Left kidney (tissue), 1 donor: ENCODE measurements at regions not wholly inside any gene's neighbourhood (a gene's known extent, or its start where the extent isn't known, plus 50 kb on each side); places are given as distances from the start of the nearest gene placed in this dataset.
A peak's percentile ranks its signal among the peaks of the same experiment; 100 is the strongest.

Experiments used
- DNase-seq: peaks from one replicate; pipeline ENCODE4 v3.0.0-alpha.2; 2013

DNA sequence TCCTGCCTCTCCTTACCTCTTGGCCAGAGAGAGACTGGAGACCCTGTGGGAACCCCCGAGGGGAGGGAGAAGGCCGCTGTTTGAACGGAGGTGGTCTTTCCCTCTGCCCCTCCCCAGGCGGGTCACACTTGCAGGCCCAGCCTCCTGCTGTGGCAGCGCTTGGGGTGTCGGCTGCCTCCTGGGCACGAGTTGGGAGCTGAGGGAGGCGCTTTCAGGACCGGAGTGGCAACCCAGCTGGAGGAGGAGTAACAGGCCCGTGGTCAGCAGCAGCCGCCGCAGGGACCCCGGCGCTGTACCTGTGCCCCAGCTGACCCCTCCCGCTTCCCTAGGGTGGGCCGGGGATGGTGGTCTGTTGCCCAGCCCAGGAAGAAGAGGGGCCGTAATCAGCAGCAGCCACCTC lies 278.3 kb downstream of the SEC14L1 start:
- DNase-seq: no peak

DNA sequence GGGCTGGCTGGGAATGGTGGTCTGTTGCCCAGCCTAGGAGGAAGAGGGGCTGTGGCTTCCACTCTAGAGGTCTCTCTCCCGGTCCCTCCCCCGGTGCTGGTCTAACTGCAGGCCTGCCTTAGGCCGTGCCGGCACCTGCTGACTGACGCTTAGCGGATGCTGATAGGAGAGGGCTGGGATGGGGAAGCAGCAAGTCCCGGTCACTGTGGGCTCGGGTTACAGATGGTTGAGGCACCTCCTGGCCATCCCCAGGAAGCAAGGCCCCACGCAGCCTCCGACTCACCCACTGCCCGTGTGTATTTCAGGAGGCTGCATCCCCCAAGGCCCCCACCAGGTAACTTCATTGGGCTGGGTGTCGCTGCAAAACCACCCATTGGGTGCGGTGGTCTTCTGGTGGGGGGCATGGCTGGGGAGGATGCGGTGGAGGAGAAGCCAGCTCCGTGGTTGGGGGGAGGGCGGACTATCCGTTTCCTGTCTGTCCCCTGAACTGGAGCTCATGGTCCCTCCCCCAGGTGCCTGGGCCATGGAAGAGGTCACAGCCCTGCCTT lies 278.9 kb downstream of the SEC14L1 start:
- no peak for DNase-seq

DNA sequence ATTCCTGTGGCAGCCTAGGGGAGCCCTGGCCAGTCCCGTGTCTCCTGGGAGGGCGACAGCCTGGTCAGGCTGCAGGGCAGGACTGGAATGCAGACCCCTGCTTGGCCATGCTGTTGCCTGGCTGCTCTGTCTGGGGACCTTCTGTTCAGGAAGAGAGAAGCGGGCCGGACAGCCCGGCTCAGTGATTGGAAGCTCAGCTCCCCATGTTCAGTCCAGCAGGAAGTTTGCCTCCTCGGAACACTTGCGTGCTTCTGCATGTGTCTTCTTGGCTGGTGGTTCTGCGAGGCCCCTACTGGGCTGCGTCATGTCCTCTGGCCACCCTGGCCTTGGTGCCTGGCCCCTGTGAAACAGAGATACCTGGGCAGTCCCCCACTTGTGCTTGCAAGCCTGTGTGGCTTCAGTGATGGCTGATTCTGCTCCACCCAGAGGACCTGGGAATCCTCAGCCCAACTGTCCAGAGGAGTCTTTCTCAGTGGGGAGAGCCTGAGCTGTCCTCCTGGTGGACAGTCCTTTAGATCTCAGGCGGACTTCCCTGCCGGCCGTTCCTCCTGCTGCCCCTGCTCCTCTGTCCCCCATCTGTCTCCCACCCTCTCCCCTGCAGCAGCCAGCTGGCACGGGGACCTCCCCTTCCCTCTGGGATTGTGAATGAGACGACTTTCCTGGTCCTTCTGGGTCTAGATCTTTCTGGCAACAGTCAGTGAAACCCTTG lies 279.5 kb downstream of the SEC14L1 start:
- no peak for DNase-seq

DNA sequence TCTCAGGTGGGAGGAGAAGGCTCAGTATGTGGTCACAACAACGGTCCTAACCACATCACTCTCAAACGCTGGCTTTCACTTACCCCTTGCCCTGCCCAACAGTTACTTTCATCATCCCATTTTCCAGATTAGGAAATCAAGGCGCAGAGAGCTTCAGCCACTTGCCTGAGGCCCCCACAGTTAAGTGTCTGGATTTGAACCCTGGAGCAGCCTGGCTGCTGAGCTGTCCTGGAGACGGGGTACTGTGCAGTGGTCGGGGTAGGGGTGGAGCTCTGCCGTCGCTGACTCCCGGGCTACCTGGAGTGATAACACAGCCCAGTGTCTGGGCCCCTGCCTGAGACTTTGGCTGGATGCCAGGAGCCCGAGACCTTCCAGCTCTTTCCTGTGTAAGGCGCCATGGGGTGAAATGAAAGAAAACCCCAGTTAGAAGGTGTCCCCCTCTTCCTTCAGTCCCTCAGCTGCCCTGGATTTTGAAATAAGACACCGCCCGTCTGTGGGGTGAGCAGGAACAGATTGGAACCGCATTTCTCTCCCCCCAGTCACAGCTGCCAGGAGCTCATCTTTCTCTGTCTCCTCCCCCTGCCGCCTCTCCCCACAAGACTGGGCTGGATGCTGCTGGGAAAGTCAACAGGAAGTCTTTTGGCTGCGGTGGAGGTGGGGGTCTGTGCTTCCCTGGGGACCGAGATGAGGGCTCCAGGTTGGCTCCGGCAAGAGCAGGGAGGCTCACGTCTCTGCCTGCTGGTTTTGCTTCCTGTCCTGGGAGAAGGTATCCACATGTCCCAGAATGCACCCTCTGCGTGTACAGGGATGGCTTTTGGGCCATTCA lies 280.2 kb downstream of the SEC14L1 start:
- DNase-seq: peak; percentile 86

DNA sequence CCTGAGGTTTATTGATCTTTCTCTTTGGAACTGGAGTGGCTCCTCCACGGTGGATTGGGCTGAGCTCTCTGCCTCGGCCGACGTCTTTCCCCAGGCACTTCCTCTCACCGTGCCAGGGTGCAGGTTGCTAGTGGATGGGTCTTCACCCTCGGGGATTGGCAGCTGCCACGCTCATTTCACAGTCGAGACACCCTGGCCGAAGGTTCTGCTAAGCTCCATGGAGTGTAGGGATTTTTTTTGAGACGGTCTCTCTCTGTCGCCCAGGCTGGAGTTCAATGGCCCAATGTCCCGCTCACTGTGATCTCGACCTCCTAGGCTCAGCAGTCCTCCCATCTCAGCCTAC lies 280.8 kb downstream of the SEC14L1 start:
- DNase-seq: no peak

DNA sequence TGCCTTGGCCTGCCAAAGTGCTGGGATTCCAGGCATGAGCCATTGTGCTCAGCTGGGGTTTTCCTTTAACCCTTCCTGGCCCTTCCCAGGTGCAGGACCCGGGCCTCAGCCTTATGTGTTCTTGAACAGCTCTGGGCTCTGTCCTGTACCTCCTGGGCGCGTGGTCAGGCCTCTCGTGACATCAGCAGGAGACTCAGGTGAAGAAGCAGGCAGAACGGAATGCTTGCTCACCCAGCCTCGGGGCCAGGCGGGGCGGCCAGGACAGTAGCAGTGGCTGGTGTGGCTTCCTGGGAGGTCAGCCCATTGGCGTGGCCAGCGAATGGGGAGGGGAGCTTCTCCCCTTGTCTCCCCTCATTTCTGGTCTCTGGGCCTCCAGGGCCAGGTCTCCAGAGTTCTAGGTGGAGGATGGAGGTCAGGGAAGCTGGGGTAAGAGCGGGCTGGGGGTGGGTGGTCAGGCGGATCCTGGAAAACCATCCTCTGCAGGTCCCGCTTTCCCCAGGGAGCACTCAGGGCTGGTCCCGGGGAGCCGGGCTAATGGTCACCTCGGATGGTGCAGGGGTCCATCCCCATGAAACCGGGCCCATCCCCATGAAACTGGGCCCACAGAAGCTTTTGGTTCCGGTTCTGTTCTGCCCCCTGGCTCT lies 281.5 kb downstream of the SEC14L1 start:
- DNase-seq: no peak

DNA sequence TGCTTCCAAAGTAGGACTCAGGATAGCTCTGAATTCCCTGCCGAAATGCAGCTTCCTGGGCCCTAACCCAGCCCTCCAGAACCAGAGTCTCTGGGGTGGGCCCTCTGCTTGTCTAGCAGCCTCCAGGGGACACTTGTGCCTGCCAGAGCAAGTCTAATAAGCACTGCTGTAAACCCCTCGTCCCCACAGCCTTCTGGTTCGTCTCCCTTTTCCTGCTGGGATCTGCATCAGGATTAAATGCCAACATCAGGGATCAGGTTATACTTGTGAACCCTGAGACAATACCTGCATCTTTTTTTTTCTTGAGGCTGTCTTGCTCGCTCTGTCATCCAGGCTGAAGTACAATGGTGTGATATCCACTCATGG lies 282.0 kb downstream of the SEC14L1 start:
- no peak for DNase-seq

DNA sequence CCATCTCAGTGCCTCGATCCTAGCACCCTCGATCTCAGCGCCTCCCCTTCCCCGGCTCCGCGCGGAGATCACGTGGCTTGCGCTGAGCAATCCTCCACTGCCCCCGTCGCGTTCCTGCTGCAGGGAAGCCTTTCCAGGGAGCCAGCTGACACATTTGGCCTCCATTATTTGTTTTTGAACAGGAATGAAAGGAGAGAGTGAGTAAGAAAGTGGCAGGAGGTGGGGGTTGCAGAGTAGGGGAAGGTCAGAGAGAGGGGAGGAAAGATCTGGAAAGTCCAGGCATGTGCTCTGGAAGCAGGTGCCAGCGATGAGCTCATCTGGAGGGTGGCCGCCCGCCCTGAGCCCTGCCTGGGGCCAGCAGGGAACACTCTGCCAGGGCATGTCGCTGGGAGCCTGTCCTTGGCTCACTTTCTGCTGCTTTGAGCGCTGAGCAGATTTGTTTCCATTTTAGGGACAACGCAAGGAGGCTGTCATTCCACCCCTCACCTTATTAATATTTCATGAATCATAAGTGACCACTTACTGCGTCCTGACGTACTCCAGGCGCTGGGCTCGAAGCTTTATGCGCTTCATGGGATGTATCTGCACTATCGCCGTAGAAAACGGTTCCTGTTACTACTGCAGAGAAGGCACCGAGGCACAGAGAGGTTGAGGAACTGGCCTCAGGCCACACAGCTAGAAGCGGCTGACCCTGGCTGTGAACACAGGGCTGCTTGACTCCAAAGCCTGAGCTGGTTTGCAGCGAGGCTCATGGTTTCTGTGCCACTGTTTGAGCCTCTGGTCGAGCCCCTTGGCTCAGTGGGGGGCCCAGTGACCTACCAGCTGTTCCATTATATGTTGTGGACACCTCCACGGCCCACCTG lies 283.1 kb downstream of the SEC14L1 start:
- no peak for DNase-seq

DNA sequence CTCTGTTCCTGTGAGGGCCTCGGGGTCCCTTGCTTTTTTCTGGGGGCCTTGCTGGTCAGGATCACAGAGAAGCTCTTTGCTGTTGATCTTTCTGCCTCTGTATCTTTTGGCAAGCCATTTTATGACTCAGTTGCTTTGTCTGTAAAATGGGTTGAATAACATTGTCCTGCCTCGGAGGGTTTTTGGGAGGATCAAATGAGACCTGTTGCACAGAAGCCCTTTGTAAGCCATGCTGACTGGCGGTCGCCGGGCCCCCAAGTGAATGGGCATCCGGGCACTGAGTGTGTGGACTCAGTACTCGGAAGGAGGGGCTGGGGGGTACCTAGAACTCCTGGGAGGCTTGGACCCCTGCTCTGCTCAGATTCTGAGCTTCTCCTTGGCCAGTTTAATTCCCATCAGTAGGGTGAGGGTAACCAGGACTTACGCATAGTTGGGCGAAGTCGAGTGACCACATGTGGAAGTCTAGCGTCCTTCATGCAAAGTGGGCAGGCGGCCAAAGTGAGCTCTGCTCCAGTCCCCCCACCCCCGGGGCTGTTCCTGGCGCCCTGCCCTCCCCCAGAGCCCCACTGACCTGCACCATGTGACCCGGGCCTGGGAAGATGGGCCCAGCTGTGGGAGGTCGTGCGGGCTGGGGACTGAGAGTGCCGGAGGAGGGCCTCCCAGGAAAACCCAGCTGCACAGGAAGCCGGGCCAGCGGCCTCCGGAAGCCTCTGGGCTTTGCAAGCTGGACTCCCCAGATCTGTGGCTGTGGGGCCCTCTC lies 284.0 kb downstream of the SEC14L1 start:
- DNase-seq: peak; percentile 85

DNA sequence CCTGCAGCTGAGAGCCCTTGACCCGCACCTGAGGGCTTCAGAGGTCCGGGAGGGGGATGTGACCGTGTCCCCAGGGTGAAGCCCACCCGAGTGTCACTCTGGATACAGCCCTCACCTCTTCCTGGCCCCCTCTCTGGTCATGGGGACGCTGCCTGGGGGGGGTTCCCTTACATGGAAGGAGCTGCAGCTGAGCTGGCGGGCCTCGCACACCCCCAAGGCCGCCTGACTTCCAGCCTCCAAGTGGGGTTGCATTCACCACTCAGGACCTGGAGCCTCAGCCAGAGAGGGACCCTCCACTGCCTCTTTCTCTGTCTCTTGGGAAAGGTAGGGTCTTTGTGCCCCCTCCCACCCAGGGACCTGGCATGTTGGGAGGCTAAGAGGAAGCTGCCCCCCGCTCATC lies 284.6 kb downstream of the SEC14L1 start:
- no peak for DNase-seq

DNA sequence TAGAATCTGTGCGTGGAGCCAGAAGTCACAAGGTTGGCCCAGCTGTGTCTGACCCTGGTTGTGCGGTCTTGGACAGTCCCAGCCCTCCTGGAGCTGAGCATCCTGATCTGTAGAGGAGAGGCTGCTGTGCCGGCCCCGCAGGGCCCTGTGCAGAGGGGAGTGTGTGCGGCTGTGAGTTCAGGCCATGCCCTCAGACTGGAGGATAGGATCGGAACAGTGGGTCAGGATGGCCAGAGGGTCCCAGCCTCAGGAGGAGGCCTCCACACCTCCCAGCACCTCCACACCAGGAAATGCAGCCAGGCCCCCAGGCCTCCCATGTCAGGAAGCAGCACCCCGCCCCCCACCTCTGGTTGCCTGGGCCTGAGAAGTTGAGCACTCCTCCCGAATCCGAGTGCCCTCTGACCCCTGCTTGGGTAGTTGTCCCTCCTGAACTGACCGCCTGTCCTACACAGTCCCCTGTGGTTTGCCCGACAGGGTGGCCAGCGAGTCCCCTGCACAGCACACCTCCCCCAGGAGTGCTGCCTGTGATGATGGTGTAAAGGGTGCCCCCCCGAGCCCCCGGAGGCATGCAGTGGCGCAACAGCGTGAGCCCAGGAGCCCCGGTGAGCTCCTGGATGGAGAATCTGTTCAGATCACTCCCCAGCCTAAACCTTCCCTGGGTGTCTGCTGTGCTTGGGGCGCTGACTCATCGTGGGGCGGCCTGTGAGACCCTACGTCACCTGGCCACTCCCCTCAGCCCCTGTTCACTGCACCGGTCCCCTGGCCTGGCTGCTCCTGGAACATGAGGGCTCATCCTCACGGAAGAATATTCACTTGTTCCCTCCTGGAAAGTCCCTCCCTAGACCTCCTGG lies 285.2 kb downstream of the SEC14L1 start:
- no peak for DNase-seq

DNA sequence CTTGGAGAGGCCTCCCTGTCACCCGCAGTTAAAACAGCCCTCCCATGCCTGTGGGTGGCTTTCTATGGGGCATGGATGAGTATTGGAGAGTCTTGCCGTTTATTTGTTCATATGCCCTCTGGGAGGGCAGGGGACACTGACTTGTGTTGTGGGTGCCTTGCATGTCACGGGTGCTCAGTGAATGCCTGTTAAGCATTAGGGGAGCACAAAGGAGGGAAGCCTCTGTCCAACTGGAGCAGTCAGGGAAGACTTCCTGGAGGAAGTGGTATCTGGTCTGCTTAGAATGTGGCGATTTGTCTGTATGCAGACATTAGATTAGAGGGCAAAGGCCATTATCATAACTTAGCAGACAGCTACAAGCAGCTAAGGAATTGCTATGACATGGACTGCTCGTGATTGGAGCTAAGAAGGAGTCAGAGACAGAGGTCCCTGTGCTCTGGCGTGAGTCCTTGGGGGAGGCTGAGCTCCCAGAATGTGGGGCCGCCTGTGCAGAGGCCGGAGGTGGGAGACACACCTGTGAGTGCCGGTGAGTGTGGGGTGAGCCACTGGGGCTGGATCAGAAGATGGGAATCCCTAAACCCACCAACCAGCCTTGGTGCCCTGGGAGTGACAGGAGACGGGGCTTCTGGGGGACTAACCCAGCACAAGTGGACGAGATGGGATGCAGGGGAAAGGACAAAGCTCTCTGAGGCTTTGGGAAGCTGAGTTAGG lies 286.1 kb downstream of the SEC14L1 start:
- DNase-seq: no peak

DNA sequence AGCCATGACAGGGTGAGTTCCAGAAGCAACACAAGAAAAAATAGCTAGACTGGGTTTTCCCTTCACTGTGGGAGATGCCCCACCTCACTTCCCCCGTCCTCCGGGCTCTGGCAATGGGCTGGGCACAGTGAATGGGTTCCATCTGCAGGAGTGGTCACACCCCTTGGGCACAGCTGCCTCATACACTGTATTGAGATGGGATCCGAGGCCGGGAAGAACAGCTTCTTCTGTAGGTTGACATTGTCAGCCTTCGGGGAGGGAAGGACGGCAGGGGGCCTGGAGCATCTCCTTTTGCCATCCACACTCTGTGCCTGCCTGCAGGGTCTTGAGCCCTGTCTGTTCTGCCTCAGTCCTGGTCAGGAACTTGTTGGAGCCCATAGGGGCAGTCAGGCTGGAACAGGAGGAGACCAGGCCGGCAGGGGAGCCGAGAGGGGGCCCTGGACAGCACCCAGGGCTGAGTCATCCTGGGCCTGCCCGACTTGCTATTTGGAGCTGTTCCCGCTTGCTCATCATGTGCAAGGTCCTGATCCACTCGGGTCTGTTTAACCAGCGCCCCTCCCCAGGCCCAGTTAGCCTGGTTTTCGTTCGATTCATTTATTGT lies 286.7 kb downstream of the SEC14L1 start:
- no peak for DNase-seq

DNA sequence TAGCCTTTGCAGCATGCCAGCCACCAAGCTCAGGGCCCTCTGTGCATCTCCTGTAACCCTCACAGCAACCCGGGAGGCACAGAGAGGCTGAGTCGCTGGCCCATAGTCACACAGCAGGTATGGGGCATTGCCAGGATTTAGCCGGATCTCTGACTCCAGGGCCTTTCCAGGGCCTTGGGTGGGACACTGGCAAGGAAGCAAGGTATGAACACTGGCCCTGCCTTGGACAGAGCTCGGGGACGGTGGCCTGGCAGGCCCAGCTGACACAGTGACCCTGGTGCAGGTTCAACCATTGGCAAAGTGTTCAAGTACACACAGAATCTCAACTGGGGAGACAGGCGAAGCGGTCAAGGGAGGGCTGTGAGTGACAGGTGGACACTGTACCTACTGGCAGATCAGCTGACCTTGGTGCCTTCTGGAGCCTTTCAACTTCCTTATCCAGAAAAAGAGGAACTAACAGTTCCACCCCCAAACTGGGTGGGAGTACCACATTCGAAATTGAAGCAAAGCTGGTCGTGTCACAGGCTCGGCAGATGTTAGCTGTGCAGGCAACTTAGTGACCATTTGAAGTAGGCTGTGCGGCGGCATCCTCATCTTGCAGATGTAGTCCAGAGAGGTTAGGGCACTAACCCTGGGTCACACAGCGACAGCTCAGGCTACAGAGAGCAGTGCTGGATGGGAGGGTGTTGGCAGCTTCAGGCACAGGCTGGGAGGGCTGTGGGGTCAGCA lies 287.4 kb downstream of the SEC14L1 start:
- DNase-seq: no peak

DNA sequence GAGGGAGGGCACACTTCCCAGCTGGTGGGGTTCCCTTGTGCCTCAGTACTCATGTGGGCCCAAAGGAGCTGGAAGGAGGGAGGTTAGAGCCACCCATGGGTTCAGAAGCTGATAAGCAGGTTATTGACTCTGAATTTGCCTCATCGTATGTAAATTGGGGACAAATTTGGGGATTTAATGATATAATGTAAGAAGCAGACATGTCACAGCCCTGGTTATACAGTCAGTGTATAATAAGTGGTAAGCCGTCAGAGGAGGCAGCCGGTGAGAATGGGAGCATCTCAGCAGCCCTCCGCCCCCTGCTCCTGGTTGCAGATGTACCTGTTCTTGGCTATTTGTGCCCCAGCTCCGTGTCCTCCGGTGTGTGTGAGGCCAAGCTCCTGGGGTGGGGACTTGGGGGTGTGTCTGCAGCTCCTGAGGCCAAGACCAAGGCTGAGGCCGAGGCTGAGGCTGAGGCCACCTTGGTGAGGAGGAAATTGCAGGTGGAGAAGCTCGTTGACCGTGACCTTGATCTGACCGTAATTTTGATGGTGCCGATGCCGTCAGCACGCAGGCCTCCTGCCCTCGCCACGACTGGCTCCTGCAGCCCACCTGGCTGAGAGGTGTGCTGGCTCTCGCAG lies 288.1 kb downstream of the SEC14L1 start:
- DNase-seq: no peak

DNA sequence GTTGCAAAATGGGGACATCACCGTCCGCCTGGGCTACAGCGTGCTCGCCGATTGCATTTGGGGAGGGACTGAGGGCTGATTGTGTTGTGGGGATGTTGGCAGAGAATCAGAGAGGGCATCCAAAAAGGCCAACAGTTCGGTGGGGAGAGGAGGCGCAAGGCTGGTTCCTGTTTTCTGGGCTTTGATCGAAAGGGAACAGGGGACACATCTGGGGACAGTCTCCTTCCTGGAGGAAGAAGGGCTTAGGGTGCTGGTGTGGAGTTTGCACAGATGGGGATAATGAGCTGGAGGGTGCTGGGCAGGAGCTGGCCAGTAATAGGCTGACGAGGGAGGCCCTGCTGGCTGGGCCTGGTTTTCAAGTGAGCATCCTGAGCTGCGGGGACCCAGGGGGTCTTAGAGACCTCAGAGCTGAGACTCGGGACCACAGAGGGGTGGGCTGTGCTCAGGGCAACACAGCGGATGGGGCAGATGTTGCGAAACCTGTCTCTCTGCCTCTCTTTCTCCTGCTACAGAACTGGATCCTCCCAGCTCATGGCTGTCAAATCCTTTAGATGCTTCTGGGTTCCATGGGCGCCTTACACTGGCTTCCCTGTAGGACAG lies 288.7 kb downstream of the SEC14L1 start:
- DNase-seq: no peak

DNA sequence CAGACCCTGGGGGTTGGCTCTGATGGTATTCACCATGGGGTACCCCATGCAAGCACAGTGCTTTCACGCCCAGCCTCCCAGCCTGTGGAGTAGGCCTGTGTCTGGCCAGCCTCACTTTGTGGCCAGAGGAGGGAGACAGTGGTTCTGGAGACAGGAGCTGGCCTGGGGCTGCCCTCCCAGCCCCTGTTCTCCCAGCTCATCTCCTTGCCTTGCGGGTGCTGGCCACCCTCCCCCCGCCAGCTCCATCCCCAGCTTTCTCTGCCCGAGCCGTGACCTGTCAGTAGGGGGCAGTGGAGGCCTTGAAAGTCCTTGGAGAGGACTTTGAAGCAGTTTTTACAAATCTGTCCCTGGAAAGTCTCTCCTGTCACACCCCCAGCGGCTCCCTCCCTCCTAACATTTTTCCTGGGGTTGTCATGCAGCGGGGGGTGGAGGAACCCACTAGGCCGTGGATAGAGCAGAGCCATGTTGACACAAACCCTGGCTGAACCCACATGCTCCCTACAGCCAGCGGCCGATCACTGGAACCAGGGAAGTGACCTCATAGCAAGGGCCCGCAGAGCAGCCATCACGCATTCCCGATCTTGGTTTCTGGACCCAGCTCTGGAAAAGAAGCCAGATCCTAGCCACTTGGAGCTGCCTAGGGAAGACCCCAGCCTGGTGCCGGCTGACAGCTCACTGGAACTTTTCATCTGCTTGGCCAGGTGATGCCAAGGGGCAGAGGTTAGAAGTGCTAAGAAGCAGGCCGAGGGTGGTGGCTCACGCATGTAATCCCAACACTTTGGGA lies 289.4 kb downstream of the SEC14L1 start:
- DNase-seq: peak; percentile 89
